CD4-positive, alpha-beta T cell (primary cell): ENCODE measurements at regions not wholly inside any gene's neighbourhood (a gene's known extent, or its start where the extent isn't known, plus 50 kb on each side); places are given as distances from the start of the nearest gene placed in this dataset.

Experiments used
- ATAC-seq: fragments of 200-7000 bp; cut with Tn5 transposase; one replicate; pipeline ENCODE4 v1.10.0; 2022; ENCODE audit warnings: mild to moderate bottlenecking; ENCODE audit not compliant: poor library complexity
- CTCF ChIA-PET: fragments of 350-600 bp; sonication (Branson Sonifier 250); formaldehyde crosslinking; loops from one replicate; lab custom pipeline; 2021; ENCODE audit warnings: antibody characterized with exemption, inconsistent platforms; lab: Charles Lee
- POLR2A ChIA-PET: fragments of 350-600 bp; sonication (Branson Sonifier 250); formaldehyde crosslinking; loops from one replicate; lab custom pipeline; 2021; ENCODE audit warnings: antibody characterized with exemption, inconsistent platforms; lab: Charles Lee
- DNase-seq, 14 experiments: peaks; one replicate each; pipeline ENCODE4 v3.0.0-alpha.2; 2013 to 2020; ENCODE audit warnings: mixed read lengths in 2 of 14
- H3K27ac ChIP-seq, 2 donors: one replicate each; pipeline versions ENCODE4 v1.5.1 to v1.7.0; 2013; ENCODE audit warnings: low read length in 2 of 2, low read depth in 1 of 2, mild to moderate bottlenecking in 1 of 2
- H3K27me3 ChIP-seq, 2 experiments: 1 replicate in 1 of 2; 2 replicates in 1 of 2; pipeline versions ENCODE4 v1.6.1 to v1.7.0; 2013; ENCODE audit warnings: low read length in 2 of 2, control low read depth in 1 of 2, mild to moderate bottlenecking in 1 of 2, moderate library complexity in 1 of 2; ENCODE audit not compliant: insufficient read depth in 2 of 2, control insufficient read depth in 1 of 2
- H3K36me3 ChIP-seq: one replicate; pipeline ENCODE4 v1.6.1; 2013; ENCODE audit warnings: low read length, control low read depth; ENCODE audit not compliant: insufficient read depth
- H3K4me1 ChIP-seq: one replicate; pipeline ENCODE4 v1.6.1; 2013; ENCODE audit warnings: low read length, control low read depth; ENCODE audit not compliant: insufficient read depth
- H3K4me3 ChIP-seq: one replicate; pipeline ENCODE4 v1.5.1; 2013; ENCODE audit warnings: mild to moderate bottlenecking, low read length, moderate library complexity
- H3K9me3 ChIP-seq, 2 experiments: 1 replicate in 1 of 2; 2 replicates in 1 of 2; pipeline versions ENCODE4 v1.6.1 to v1.7.0; 2013; ENCODE audit warnings: low read length in 2 of 2, mild to moderate bottlenecking in 2 of 2, control low read depth in 1 of 2, moderate library complexity in 1 of 2; ENCODE audit not compliant: control insufficient read depth in 1 of 2, insufficient read depth in 1 of 2
- H3K27ac Mint-ChIP-seq: one replicate; pipeline ENCODE4 v1.8.0; 2020; ENCODE audit warnings: mixed read lengths
- H3K27me3 Mint-ChIP-seq: one replicate; pipeline ENCODE4 v1.8.0; 2021; ENCODE audit warnings: mixed read lengths
- H3K36me3 Mint-ChIP-seq: one replicate; pipeline ENCODE4 v1.8.0; 2021; ENCODE audit warnings: low read depth, mixed read lengths
- H3K4me1 Mint-ChIP-seq: one replicate; pipeline ENCODE4 v1.8.0; 2021; ENCODE audit warnings: low read depth, mixed read lengths
- H3K4me3 Mint-ChIP-seq: one replicate; pipeline ENCODE4 v1.8.0; 2020; ENCODE audit warnings: mild to moderate bottlenecking, mixed read lengths
- H3K9me3 Mint-ChIP-seq: one replicate; pipeline ENCODE4 v1.8.0; 2020; ENCODE audit warnings: mixed read lengths
- CTCF ChIP-seq: fragments of 200-600 bp; IDR thresholded peaks from one replicate; pipeline ENCODE4 v1.8.0; 2022; ENCODE audit warnings: antibody characterized with exemption, mild to moderate bottlenecking
- intact Hi-C, 2 experiments: fragments of 100-400 bp; cut with DNase I in 1 of 2; cut with micrococcal nuclease in 1 of 2; formaldehyde crosslinking; loops; one replicate each; pipeline versions ENCODE4 v1.15.1 to v1.9.0; 2023 to 2025; cut with DNase I, micrococcal nuclease

GRCh38 chrX:13220916-13221315 lies 98.9 kb downstream of the ATXN3L start:
- Histone ChIP-seq H3K36me3 (no peaks in the 10 kb centered on the region), H3K4me3 (no peak overlapping the region), H3K4me1 (no peaks in the 10 kb centered on the region), H3K9me3 (no peaks in the 10 kb centered on the region), H3K27me3 (no peaks in the 10 kb centered on the region), H3K27ac (no peak overlapping the region)
- no peaks in the 10 kb centered on the region for H3K27me3 Mint-ChIP-seq
- no peak for TF ChIP-seq CTCF
- CTCF ChIA-PET, result no interaction called here
- ATAC-seq, result no peak
- H3K36me3 Mint-ChIP-seq, result no peaks in the 10 kb centered on the region
- DNase-seq, result no peak
- no peak overlapping the region for H3K27ac Mint-ChIP-seq
- no peaks in the 10 kb centered on the region for H3K4me1 Mint-ChIP-seq
- H3K9me3 Mint-ChIP-seq, result no peaks in the 10 kb centered on the region
- POLR2A ChIA-PET, result interaction anchor here (0.5 kb wide), 1 partner anchor 143 kb away, joined by 3 read pairs; no protein-coding TSS in a partner anchor
- intact Hi-C loops, result no loop called here
- no peak overlapping the region for H3K4me3 Mint-ChIP-seq

- DNase-seq, result no peak
- H3K27me3 Mint-ChIP-seq, result no peaks in the 10 kb centered on the region
- ATAC-seq, result no peak
- Histone ChIP-seq H3K36me3 (no peaks in the 10 kb centered on the region), H3K9me3 (no peaks in the 10 kb centered on the region), H3K4me3 (no peak overlapping the region), H3K4me1 (no peaks in the 10 kb centered on the region), H3K27me3 (no peaks in the 10 kb centered on the region), H3K27ac (no peak overlapping the region)
- no peaks in the 10 kb centered on the region for H3K4me1 Mint-ChIP-seq
- ChIA-PET CTCF (no interaction called here), POLR2A (interaction anchor here (0.5 kb wide), 1 partner anchor 142 kb away, joined by 3 read pairs; no protein-coding TSS in a partner anchor)
- no peaks in the 10 kb centered on the region for H3K36me3 Mint-ChIP-seq
- intact Hi-C loops, result no loop called here
- TF ChIP-seq CTCF, result no peak
- no peak overlapping the region for H3K27ac Mint-ChIP-seq
- no peak overlapping the region for H3K4me3 Mint-ChIP-seq
- no peaks in the 10 kb centered on the region for H3K9me3 Mint-ChIP-seq
Measured at GRCh38 chrX:13219991-13220764, 99.7 kb downstream of the ATXN3L start.

GRCh38 chrX:13218758-13219157 lies 101.1 kb downstream of the ATXN3L start:
- no peaks in the 10 kb centered on the region for H3K4me1 ChIP-seq
- no peak for TF ChIP-seq CTCF
- Mint-ChIP-seq H3K27me3 (no peaks in the 10 kb centered on the region), H3K9me3 (no peaks in the 10 kb centered on the region), H3K4me3 (no peak overlapping the region), H3K36me3 (no peaks in the 10 kb centered on the region), H3K4me1 (no peaks in the 10 kb centered on the region), H3K27ac (no peak overlapping the region)
- no peaks in the 10 kb centered on the region for H3K9me3 ChIP-seq
- H3K27ac ChIP-seq, result no peak overlapping the region
- intact Hi-C loops, result no loop called here
- no peak for ATAC-seq
- ChIA-PET POLR2A (no interaction called here), CTCF (no interaction called here)
- H3K27me3 ChIP-seq, result no peaks in the 10 kb centered on the region
- DNase-seq, result no peak
- H3K36me3 ChIP-seq, result no peaks in the 10 kb centered on the region
- H3K4me3 ChIP-seq, result no peak overlapping the region
